VCaP (cell line): ENCODE measurements at regions not wholly inside any gene's neighbourhood (a gene's known extent, or its start where the extent isn't known, plus 50 kb on each side); places are given as distances from the start of the nearest gene placed in this dataset.

Source experiments
- H3K27ac ChIP-seq: fragments of 450-650 bp; 2 replicates; pipeline ENCODE4 v1.5.1; 2017
- TF ChIP-seq, protein P1 (sequence below): fragments of 450-650 bp; conservative IDR thresholded peaks from 2 replicates; pipeline ENCODE4 v1.5.1; 2017; ENCODE audit warnings: mild to moderate bottlenecking, moderate library complexity

DNA sequence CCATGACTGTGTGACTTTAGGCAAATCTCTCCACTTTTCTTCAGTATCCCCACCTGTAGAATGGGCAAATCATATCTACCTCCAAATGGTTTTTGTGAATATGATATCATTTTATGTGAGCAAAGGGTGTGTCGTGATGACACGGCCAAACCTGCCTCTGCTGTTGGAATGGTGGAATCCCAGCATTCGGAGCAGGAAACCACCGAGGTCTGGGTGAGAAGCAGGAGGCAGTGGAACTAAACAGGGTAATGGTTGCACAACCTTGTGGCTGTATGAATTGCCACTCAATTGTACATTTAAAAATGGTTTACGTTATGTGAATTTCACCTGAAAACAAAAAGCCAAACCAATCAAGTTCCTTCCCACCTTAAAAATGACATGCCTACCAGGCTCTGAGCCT, 131.4 kb upstream of the ZMIZ1 start:
- TF ChIP-seq, protein P1, sequence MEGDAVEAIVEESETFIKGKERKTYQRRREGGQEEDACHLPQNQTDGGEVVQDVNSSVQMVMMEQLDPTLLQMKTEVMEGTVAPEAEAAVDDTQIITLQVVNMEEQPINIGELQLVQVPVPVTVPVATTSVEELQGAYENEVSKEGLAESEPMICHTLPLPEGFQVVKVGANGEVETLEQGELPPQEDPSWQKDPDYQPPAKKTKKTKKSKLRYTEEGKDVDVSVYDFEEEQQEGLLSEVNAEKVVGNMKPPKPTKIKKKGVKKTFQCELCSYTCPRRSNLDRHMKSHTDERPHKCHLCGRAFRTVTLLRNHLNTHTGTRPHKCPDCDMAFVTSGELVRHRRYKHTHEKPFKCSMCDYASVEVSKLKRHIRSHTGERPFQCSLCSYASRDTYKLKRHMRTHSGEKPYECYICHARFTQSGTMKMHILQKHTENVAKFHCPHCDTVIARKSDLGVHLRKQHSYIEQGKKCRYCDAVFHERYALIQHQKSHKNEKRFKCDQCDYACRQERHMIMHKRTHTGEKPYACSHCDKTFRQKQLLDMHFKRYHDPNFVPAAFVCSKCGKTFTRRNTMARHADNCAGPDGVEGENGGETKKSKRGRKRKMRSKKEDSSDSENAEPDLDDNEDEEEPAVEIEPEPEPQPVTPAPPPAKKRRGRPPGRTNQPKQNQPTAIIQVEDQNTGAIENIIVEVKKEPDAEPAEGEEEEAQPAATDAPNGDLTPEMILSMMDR: no peak

DNA sequence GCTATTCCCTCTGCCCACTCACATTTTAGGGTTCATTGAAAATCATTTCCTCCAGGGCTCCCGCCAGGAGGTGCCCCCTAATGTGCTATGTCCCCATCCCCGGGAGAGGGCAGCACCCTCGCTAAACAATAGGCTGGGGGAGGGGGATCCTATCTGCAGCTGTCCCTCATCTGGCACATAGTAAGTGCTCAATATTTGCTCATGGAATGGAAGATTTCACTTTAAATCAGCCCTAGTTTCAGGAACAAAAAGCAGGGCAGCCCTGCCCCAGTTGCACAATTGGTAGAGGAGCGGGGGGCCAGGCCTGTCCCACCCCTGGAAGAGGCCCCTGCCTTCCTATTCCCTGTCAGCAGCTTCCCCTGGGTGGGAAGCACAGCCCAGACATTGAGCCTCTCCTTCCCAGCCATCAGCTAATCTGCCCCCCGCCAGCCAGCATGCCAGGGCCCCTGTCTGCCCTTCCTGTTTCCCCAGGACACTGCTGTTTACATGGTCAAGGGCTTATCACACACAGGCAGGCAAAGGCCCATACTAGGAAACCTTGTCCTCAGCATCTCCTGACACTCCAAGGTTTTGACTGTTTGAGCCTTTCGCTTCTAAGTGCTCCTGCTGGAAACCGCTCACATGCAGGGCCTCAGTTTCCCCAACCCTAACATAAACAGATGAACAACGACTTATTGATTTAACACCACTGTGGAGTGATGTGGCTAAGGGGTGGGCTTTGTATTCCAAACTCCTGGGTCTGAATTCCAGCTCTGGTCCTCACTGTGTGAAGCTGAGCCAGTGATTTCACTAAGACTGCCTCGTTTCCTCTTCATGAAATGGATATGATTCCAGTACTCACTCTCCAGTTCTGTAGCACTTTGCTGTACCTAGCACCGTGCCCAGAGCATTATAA, 130.7 kb upstream of the ZMIZ1 start:
- H3K27ac ChIP-seq: no peak overlapping the region
- TF ChIP-seq, protein P1: no peak

More for the DNA sequence above, 131.4 kb upstream of the ZMIZ1 start:
- no peak overlapping the region for H3K27ac ChIP-seq

DNA sequence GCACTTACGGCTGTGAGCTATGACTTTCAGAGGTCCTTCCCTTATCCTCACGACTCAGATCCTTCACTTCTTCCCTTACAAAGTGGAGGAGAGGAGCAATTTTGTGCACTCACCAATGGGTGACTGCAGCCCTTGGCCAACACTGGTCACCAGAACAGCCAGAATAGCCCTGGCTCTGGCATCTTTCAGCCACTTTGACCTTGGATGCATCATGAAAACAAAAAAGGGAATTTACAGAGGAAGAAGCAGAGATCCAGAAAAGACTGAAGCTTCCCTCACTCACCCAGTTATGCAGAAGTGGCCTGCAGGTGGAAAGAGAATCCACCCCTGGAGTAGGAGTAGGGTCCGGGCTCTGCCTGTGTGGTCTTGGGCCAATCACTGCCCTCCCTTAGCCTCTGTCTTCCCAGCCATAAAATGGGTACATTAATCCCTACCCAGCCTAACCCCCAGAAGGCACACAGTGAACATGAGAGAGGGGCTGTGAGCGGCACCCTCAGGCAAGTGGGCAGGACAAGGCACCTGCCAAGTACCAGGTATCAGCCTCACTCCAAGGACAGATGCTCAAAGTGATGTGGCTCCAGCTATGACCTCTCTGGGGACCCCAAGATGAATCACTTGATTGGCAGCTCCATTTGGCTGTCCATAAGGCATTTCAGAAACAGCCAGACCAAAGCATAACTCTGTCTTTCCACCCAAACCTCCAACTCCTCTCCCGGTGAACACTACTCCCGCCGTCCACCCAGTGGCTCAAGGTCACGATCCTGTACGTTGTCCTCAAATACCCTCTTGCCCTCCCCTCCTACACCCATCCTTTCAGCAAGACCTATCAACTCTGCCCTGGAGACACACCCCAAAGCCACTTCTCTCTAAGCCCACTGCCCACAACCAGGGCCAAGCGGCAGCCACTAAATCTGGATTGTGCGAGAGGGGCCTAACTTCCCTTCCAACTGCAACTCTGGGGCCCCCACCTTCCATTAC, 129.8 kb upstream of the ZMIZ1 start:
- TF ChIP-seq, protein P1: no peak

DNA sequence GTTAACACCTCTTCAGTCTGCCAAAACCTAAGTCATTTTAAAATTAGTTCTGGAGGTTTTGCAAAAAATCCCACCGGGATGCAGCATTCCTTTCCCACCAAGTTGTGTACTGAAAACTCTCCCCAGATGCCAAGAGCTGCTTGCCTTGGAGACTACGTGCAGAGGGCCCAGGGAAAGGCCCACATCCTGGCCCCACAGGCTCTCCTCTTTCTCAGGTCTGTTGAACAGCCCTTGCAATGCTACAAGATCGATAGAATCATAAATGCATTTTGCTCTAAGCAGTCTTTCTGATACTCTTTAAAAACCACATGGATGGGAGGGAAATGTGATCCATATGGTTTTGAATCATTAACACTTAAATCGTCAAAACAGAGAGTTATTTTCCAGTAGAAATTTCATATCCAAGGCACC, 126.7 kb upstream of the ZMIZ1 start:
- H3K27ac ChIP-seq: no peak overlapping the region
- TF ChIP-seq, protein P1: no peak

More for the DNA sequence above, 129.8 kb upstream of the ZMIZ1 start:
- no peak overlapping the region for H3K27ac ChIP-seq

DNA sequence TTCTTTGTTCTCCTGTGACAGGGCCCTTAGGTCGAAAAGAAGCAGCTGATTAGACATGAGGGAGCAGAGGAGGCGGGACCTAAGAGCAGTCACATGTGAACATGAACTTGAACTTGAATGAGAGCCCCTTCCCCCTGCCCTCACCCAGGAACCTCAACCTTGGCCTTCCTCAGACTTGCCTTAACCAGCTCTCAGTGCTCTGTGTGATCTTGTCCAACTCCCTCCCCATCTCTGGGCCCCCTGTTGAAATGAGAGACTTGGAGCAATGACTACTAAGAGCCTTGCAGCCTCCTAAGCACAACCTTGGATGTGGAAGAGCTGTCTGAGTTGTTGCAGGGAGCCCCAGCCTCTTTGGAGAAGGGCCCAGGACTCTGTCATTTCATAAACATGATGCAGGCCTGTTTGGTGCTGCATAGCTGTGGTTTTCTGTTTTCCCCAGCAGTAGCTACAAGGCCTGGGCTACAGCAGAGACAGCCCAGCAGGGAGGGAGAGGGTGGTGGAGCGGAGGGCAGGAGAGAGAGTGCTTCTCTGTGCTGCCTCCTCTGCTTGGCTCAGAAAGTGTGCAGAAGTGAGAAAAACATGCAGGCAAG, 123.9 kb upstream of the ZMIZ1 start:
- no peak overlapping the region for H3K27ac ChIP-seq
- TF ChIP-seq, protein P1: no peak

DNA sequence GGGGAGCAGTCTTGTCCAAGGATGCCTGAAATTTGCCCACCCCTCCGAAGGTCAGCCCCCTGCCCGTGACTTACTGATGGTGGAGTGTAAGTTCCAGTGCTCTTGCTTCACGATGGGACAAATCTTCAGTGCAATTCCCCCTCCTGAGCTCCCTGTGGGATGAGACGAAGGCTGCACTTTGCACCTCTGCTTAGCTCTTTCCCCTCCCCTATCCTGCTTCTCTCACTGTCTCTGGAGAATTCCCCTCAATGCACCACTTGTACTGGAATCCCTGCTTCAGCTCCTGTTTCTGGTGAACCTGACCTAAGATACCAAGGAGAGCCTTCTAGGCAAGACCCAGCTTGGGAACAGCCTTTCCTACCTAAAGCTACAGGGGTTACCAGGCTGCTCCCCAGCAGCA, 122.9 kb upstream of the ZMIZ1 start:
- no peak overlapping the region for H3K27ac ChIP-seq
- TF ChIP-seq, protein P1: no peak

DNA sequence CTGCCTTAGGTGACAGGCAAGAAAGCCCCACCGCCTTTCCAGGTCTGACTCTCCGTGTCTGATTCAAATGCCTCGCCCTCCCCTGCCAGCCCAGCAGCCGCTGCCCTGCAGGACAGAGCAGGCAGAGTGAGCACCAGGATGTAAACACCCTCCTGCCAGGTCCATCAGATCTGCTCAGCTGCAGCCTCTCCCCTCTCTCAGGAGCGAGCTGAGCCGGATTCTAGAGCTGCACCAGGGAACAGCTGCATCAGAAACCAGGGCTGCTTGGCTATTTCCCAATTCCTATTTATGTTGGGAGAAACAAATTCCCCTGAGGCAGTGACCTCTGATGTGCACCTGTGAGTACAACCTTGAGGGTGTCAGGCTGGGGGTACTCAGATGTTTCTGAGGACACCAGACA, 121.5 kb upstream of the ZMIZ1 start:
- H3K27ac ChIP-seq: no peak overlapping the region
- TF ChIP-seq, protein P1: no peak
